ENCODE measurements at regions not wholly inside any gene's neighbourhood (a gene's known extent, or its start where the extent isn't known, plus 50 kb on each side); places are given as distances from the start of the nearest gene placed in this dataset.
"Not testable (repeated sequence)": the region's sequence is repeated elsewhere in the genome, so short reads cannot be mapped to it uniquely, and the experiment has no call there.

DNA sequence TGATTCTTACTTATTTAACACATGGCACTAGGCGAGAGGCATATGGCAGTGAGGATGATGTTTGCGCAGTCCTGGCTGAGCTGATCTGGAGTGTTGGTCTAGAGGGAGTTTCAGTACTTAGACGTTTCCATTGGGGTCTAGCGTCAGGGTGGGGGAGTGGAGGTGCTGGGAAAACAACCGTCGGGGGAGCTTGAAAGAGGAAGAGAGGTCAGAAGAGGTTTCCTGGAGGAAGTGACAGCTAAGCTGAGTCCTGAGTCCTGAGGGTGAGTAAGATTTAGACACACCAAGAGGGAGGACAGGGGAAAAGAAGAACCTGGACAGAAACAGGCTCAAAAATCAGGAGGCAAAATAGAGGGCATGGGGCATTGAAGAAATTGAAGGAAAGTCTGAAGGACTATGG, 81.4 kb downstream of the ALOX5AP start:
- no peak for DNase-seq (ENCODE audit: low read depth)

DNA sequence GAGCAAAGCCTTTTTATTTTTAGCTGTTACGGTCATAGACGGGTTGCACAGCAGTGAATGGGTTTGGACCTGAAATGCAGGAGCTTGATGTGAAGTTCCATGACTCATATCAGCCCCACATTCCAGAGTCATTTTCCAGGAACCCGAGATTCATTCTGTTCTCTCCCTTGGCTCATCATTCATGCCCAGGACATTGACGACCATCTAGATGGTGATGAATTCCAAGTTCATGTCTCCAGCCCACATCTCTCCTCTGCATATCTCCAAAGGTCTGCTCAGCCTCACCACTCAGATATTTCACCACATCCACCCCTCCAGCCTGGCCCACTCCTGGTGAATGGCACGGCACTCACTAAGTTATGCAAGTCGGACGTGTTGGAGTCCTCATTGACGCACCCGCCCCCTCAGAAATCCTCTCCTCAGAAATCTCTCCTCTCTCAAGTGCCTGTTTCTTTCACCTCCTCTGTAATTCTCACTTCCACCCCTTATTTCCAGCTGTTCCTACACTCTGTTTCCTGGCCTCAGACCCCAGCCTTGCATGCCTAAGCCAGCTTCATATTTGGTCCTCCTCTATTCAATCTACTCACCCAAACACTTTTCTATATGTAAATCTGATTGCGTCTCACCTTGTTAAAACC, 83.1 kb downstream of the ALOX5AP start:
- no peak for DNase-seq (ENCODE audit: low read depth)

DNA sequence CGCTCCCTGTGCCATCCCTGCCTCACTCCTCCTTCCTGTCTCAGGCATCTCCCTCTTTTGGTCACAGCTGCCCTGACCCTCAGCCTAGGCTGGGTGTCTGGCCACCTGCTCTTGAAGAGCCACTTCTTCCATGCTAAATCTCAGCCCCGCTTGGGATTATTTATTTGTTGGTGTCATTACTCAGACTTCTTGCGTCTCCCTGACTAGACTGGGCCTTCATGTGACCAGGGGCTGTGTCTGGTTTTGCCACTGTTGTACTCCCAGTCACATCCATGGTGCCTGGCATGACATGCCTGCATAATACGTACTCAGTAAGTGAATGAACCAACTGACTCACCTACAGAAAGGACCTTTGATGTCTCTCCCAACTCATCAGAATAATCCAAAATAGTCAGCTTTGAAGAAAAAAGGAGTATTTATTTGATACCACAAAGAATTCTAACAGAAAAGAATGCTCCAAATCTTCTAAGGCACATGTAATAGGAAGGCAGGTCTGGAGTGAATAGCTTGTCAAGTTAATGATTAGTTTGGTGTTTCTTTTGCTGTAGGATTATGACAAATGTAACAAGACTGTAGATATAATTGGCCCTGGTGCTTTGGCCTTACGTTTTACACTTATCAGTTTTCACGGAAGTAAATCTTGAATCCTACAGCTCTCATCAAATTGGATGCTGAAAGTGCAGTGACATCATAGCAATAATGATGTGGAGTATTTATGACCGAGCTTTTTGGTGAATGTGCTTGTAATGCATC, 84.0 kb downstream of the ALOX5AP start:
- DNase-seq (ENCODE audit: low read depth), result no peak

DNA sequence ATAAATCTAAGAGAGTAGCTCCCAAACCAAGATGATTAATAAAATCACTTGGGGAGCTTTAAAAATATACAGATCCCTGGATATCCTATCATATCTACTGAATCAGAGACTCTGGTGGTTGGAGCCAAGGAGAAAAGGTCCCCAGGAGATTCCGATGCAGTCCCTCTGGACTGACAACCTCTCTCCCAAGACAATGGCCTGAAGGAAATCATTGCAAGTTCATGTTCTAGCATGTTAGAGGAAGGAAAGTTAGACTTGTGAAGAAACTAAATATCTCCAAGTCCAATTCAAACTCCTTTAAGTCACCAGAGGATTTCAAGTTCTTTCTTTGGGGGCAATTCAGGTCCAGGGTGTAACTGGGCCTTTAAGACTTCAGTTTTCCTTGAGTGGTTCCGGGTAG, 84.7 kb upstream of the MEDAG start:
- no peak for DNase-seq (ENCODE audit: low read depth)

DNA sequence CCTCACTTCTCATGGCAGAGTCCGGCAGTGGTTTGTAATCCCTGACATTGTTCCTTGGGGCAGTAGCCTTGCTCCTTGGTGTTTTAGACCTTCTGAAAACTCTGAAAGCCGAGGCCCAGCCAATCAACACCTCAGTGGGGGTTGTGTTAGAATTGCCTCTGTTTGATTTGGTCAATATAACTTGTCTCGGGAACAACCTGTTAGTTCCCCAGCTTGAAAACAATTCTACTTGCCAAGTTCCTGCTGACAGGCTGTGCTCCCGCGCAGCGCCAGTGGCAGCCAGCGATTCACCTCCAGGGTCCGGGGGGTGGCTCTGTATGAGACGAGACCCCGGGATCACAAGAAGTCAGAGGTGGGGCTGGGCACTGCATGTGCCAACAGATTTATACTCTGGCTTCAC, 81.4 kb upstream of the MEDAG start:
- no peak for DNase-seq (ENCODE audit: low read depth)

DNA sequence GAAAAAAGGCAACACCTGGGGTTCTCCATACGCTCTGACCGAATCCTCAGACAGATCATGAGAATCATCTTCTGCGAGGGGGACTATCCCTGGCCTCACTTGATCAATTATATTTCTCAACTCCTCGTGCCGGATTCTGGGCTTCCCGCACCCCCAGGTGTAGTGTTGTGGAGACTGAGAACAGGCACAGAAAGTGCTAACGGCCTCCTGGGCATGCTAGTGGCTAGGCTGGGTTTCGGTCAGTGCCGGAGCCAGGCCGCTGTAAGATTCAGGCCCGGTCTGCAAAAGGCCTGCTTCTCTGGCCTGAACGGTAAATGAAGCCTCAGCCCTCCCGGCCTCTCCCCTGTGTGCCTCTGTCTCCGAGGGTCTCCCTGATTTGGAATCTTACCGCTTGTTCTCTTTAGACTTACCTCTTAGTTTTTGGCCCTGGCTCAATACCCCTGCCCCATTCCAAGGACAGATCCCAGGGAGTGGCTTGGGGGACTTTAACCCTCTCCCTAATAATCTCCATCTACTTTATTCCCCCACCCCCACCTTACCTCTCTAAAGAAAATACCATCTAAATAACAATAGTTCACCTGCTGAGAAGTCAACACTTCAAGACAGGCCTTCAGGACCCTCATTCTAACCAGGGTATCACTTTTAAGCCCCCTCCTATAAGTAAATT, 79.0 kb upstream of the MEDAG start:
- no peak for DNase-seq (ENCODE audit: low read depth)

DNA sequence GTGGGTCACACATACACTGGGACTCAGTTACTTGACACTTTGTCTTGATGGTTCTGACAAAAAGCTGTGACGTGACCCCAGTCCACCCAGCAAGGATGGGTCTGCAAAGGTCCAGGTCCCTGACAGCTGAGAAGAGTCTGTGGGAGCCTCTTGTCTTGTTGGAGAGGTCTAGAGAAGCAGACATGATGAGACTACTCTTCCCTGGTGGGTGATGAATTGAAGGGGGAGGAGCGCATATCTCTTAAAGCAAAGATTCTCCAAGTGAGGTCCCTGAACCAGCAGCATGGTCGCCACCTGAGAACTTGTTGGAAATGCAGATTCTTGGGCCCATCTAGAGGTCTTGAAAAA, 78.5 kb upstream of the MEDAG start:
- no peak for DNase-seq (ENCODE audit: low read depth)

DNA sequence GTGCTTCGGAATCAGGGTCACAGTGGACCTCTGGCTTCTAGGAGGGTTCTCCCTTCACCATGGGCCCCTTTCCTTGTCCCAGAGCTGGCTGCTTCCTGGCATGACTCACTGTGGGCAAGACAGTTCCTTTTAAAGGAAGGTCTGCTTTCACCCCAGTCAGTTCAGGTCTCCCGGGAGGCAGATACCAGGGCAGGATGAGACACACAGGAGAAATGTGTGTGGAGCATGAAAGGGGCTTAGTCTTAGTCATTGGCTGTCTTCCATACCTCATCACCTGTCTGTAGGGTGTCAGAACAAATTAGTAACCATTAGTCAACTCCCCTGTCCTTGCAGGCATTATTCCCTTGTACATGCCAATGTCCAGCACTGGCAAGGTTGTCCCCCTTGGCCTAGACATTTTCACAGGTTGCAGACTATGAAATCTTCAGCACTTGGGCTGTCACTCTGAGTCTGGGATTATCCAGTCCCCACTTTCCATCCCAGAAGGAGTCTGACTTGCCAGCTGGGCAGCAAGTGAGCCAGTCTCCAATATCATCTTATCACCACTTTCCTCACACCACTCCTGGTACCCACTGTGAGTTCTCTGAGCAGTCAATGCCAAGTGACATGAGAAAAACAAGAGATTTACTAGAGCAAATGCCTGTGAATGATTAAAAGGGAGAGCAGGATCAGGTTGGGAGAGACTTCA, 76.8 kb upstream of the MEDAG start:
- DNase-seq (ENCODE audit: low read depth), result no peak

DNA sequence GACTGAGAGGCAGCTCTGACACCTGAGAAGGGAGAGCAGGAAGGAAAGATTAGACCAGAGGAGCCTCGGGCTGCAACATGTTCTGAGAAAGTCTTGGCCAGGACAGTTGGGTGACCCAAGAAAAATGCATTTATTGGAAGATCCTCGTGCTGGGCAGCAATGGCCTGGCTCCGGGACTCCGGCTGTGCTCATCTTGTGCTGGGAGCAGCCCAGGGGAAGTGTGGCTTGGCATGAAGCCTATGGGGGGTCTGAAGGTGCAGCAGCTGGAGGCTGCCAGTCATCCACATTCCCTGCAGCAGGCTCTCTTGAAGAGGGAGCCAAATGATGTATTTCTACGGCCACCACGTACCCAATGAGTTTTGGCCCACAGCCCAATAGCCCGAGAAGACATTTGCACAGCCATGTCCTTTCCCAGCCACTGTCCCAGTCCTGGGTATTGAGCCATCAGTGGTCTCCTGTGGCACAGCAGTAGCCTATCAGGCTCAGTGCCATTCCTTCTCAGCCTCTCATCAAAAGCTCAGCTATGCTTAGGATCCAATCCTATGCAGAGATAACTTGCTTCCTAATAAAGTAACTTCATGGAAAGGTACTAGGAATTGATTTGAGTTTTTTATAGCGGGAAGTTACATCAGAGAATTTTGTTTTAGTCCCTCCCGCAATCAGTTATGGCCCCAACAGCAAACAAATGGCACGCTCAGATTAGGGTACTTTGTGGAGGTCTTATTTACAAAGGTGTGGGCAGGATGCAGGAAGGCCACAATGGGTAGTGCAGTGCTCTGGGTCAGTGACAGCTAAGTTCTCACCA, 76.0 kb upstream of the MEDAG start:
- DNase-seq (ENCODE audit: low read depth), result no peak

DNA sequence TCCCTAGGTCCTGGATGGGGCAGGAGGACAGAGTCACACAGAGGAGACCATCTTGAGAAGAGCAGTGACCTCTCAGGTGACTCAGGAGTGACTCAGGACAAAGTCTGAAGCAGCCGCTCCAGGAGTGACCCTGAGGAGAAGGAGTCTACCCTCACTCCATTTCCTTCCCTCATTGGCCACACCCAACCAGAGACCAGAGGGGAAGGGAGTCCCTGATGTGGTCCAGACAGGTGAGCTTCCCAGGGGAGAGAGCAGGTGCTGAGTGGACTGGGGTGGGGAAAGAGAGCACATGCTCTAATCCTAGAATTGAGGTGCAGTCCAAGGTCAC, 75.5 kb upstream of the MEDAG start:
- DNase-seq (ENCODE audit: low read depth), result no peak

DNA sequence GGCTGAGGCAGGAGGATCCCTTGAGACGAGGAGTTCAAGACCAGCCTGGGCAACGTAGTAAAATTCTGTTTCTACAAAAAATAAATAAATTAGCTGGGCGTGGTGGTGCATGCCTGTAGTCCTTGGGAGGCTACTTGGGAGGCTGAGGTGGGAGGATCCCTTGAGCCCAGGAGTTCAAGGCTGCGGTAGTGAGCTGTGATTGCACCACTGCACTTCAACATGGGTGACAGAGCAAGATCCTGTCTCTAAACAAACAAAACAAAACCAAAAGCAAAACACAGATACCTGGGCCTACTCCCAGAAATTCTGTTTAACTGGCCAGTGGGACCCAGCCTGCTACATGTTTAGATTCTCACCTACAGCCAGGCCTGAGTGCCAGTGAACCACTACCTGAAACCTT, 74.6 kb upstream of the MEDAG start:
- no peak for DNase-seq (ENCODE audit: low read depth)

DNA sequence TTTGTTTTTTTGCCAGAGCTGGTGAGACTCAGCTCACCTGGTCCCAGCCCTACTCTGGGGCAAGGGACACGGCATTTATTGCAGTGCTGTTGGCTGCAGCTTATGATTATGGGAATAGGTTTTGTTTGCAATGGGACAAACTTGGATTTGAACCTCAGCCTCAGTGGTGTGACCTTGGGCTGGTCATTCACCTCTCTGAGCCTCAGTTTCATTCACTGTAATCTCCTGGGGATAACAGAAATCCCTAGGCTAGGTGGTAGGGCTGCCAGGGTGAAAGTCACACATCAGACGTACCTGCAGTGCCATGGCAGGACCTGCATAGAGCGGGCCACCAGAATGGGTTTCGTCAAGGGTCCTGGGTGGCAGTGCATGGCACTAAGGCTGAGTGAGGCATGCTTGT, 73.7 kb upstream of the MEDAG start:
- no peak for DNase-seq (ENCODE audit: low read depth)

DNA sequence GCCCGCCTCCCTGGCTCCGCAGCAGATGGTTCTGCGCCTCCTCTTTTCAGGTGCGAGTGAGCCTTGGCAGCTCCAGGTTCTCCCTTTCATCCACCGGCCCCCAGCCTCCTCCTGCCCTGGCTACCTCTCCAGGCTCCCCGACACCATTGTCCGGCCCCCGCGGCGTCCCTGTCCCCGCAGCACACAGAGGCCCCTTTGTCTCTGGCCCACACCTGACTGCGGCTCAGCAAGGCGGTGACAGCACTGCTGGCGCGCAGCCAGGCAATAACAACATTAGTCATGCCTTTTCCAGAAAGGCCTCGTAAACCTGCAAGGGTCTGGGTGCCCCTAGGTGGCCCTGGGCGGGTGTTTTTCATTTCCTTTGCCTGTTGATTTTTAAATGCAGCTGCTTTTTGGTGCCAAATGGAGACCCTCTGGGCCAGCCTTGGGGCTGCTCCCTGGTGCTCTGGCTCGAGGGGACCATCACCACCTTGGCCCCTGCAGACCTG, 73.2 kb upstream of the MEDAG start:
- DNase-seq (ENCODE audit: low read depth), result peak; percentile 24

DNA sequence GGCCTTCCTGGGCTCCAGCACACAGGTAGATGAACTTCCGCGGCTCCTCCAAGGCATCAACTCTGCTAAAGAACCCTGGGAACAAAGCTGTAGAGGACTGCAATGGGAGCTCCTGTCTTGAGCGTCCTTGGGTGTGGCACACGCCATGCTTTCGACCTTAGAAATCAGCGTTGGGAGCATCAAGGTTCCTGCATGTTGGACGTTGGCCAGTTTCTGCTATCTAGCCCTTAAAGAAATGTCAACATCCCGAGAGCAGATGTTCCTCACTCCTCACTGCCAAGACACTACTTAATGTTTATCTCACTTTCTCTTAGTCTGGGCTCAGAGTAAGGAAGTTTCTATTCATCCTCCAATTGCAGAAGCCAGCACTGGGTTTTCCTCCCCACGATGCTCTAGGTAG, 70.6 kb upstream of the MEDAG start:
- no peak for DNase-seq (ENCODE audit: low read depth)

DNA sequence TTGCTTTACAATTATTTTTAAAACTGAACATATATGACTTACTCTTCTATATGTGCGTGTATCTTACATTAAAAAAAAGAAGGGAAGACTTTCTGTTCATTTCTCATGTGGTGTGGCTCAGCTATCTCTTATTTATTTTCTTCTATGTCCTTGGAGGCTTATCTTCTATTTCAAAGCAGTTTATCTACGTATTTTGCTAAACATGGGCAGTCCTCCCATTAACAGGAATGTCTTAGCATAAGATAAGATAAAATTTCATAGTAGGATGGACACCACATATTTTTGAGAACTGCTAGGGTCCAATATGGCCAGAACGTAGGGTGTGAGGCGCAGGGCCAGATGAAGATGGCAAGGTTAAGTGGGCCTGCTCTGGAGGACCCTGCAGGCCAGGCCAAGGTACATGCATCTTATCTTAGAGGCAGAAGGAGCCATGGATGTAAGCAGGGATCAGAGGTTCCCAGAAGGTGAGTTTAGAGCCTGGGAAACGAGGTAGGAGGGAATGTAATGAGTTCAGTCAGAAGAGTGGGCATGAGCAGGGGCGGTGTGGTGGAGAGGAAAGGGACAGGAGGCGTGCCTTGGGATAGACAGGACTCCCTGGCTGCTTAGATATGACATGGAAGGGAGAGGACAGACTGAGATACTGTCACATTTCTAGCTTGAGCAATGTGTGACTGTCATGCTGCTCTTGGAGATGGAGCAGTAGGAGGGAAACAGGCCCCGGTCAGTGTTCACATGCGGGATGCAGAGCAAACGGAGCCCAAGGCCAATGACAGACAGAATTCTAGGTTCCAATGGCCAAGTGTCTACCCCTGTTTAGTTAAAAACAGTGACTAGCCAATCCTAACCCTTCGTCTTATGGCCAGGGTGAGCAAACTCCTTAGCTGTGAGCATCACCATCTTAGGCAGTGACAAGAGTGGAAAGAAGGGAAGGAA, 68.6 kb upstream of the MEDAG start:
- DNase-seq (ENCODE audit: low read depth), result no peak

DNA sequence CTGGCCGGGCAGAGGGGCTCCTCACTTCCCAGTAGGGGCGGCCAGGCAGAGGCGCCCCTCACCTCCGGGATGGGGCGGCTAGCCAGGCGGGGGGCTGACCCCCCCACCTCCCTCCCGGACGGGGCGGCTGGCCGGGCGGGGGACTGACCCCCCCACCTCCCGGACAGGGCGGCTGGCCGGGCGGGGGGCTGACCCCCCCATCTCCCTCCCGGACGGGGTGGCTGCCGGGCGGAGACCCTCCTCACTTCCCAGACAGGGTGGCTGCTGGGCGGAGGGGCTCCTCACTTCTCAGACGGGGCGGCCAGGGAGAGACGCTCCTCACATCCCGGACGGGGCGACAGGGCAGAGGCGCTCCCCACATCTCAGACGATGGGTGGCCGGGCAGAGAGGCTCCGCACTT, 66.4 kb upstream of the MEDAG start:
- not testable (repeated sequence) for DNase-seq (ENCODE audit: low read depth)

DNA sequence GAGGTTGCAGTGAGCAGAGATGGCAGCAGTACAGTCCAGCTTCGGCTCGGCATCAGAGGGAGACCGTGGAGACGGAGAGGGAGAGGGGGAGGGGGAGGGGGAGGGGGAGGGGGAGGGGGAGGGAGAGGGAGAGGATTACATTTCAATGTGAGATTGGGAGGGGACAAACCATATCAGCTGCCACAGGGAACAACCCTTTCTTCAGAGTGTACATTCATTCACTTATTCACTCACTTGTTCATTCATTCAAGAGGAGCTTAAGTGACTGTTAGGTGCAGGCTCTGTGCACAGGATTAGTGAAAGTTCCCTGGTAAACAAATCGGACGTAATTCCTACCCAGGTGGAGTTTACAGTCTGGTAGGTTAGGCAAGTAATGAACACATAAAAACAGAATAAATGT, 65.6 kb upstream of the MEDAG start:
- no peak for DNase-seq (ENCODE audit: low read depth)

DNA sequence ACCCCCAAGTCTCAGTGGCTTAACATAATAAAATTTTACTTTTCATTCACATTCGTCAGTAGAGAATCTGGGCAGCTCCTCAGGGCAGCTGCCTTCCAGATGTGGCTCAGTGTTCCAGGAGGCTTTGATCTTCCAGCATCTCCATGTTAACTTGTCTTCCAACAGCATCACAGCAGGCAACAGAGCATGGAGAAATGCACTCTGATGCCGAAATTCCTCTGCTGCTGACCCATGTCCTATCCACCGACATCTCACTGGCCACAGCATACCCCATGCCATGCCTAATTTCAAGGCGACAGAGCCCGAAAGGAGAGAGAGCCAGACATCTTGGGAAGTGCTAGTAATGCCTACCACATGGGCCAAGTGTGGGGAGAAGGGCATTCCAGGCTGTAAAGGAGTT, 64.9 kb upstream of the MEDAG start:
- DNase-seq (ENCODE audit: low read depth), result no peak

DNA sequence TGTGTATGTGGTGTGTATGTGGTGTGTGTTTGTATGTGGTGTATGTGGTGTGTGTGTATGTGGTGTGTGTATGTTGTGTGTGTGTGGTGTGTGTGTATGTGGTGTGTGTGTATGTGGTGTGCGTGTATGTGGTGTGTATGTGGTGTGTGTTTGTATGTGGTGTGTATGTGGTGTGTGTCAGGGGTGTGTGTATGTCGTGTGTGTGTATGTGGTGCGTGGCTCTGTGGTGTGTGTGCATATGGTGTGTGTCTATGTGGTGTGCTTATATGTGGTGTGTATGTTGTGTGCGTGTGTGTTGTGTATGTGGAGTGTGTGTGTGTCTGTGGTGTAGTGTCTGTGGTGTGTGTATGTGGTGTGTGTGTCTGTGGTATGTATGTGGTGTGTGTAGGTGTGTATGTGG, 62.5 kb upstream of the MEDAG start:
- DNase-seq (ENCODE audit: low read depth), result no peak

DNA sequence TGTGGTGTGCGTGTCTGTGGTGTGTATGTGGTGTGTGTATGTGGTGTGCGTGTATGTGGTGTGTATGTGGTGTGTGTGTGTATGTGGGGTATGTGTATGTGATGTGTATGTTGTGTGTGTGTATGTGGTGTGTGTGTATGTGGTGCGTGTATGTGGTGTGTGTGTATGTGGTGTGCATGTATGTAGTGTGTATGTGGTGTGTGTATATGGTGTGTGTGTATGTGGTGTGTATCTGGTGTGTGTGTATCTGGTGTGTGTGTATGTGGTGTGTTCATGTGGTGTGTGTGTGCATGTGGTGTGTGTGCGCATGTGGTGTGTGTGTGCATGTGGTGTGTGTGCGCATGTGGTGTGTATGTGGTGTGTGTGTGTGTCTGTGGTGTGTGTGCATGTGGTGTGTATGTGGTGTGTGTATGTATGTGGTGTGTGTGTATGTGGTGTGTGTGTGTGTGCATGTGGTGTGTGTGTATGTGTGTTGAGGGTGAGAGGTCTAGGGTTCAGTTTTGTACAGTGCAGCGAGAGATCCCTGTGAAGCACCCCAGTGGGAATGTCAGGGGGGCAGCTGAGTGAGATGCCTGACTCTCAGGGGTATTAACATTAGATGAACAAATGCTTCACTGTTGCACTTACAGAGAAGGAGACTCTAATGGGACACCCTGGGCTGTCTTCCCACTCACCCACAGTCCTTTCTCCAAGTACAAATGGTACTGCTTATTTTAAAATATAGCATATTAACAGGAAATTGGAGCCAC, 61.3 kb upstream of the MEDAG start:
- DNase-seq (ENCODE audit: low read depth), result no peak
